Esophagus squamous epithelium (tissue), 4 donors: ENCODE measurements at regions not wholly inside any gene's neighbourhood (a gene's known extent, or its start where the extent isn't known, plus 50 kb on each side); places are given as distances from the start of the nearest gene placed in this dataset.

Experiments used
- POLR2A ChIP-seq, 4 donors: fragments of 450-650 bp; IDR thresholded peaks; one replicate each; pipeline ENCODE4 v1.6.1; 2017; ENCODE audit warnings: antibody characterized with exemption in 4 of 4, mild to moderate bottlenecking in 4 of 4, moderate library complexity in 3 of 4
- TF ChIP-seq, protein P1 (sequence below), 6 experiments: fragments of 450-650 bp in 4 of 6; fragments of 200-600 bp in 2 of 6; sonication (generic) in 2 of 6; IDR thresholded peaks; one replicate each; pipeline ENCODE4 v1.5.1; 2016 to 2019; ENCODE audit warnings: antibody characterized with exemption in 6 of 6, mild to moderate bottlenecking in 4 of 6, moderate library complexity in 4 of 6

DNA sequence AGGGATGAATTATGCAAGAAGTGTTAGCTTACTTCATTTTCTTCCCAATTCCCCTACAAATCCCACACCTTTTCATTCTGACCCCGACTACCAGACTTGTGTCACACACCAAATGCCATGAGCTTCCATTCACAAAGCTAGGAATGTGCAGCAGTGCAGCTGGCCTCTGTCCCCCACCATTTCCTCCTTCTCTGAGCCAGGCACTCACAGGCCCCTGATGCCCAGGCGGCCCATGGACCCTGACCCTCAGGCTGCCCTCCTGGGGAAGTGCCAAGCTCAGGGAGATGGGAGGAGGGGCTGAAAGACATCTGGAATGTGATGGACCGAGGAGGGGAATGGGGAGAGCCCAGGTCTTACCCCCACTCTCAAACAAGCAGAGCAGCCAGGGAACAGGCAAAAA is 67.0 kb upstream of the BCOR start:
- TF ChIP-seq, protein P1, sequence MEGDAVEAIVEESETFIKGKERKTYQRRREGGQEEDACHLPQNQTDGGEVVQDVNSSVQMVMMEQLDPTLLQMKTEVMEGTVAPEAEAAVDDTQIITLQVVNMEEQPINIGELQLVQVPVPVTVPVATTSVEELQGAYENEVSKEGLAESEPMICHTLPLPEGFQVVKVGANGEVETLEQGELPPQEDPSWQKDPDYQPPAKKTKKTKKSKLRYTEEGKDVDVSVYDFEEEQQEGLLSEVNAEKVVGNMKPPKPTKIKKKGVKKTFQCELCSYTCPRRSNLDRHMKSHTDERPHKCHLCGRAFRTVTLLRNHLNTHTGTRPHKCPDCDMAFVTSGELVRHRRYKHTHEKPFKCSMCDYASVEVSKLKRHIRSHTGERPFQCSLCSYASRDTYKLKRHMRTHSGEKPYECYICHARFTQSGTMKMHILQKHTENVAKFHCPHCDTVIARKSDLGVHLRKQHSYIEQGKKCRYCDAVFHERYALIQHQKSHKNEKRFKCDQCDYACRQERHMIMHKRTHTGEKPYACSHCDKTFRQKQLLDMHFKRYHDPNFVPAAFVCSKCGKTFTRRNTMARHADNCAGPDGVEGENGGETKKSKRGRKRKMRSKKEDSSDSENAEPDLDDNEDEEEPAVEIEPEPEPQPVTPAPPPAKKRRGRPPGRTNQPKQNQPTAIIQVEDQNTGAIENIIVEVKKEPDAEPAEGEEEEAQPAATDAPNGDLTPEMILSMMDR (IDR thresholded peaks at IDR 0.05): no peak
- no peak for TF ChIP-seq POLR2A (IDR thresholded peaks at IDR 0.05)
